ENCODE measurements at regions not wholly inside any gene's neighbourhood (a gene's known extent, or its start where the extent isn't known, plus 50 kb on each side); places are given as distances from the start of the nearest gene placed in this dataset.

DNA sequence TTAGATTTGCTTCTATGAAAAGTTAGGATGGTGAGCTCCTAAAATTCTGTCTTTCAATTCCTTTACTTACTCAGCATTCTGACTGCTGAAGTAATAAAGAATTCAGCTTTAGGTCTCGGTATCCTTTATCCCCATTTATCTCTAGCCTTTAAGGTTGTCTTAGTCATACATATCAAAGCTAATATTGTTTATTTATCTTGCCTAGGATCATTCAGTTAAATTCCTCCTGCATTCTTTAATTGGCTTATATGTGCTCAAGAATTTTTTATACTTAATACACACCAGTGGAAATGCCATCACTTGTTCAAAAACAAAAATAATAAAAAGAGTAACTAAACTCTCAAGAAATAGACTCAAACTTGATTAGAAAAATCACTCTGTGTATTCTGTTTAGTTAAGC, 507.0 kb downstream of the ZPLD1 start:
- TF ChIP-seq FOXM1 (IDR thresholded peaks at IDR 0.05; ENCODE audit: borderline replicate concordance) (no peak), SP1 (IDR thresholded peaks at IDR 0.05) (no peak), HDGF (IDR thresholded peaks at IDR 0.05; ENCODE audit: borderline replicate concordance) (no peak)

Measured in HEK293T (cell line).